ENCODE measurements at regions not wholly inside any gene's neighbourhood (a gene's known extent, or its start where the extent isn't known, plus 50 kb on each side); places are given as distances from the start of the nearest gene placed in this dataset.
"Not testable (repeated sequence)": the region's sequence is repeated elsewhere in the genome, so short reads cannot be mapped to it uniquely, and the experiment has no call there.

GRCh38 chr6:11307226-11307625, 74.8 kb upstream of the NEDD9 start:
- no peak overlapping the region for H3K27ac Mint-ChIP-seq
- H3K36me3 Mint-ChIP-seq = no peaks in the 10 kb centered on the region
- no peaks in the 10 kb centered on the region for H3K27me3 Mint-ChIP-seq (ENCODE audit: low read depth)
- ATAC-seq (no peak), DNase-seq (ENCODE audit: low spot score) (no peak)
- H3K9me3 Mint-ChIP-seq = peaks cover 7% of the 10 kb centered on the region
- TF ChIP-seq ZBTB43 (CRISPR knock-in tag; IDR thresholded peaks at IDR 0.05) (no peak), IRF2 (CRISPR knock-in tag; IDR thresholded peaks at IDR 0.05; ENCODE audit: borderline replicate concordance, low read depth) (no peak), E2F1 (CRISPR knock-in tag; IDR thresholded peaks at IDR 0.05) (no peak)
- ChIA-PET POLR2A (interaction anchor here (0.5 kb wide), 1 partner anchor 177 kb away, joined by 3 read pairs; no protein-coding TSS in a partner anchor), CTCF (no interaction called here)
- H3K4me3 Mint-ChIP-seq = no peak overlapping the region
- no peaks in the 10 kb centered on the region for H3K4me1 Mint-ChIP-seq

- Mint-ChIP-seq H3K27ac (no peak overlapping the region), H3K4me1 (no peaks in the 10 kb centered on the region; the same call in 1 of the 2 replicates), H3K27me3 (ENCODE audit: low read depth) (no peaks in the 10 kb centered on the region; the same call in 1 of the 2 replicates), H3K4me3 (no peak overlapping the region), H3K9me3 (peaks cover 21% of the 10 kb centered on the region), H3K36me3 (peaks cover 8% of the 10 kb centered on the region)
- ChIA-PET CTCF (no interaction called here), POLR2A (no interaction called here)
- no peak for TF ChIP-seq ZNF423 (CRISPR knock-in tag; IDR thresholded peaks at IDR 0.05)
- TF ChIP-seq USF1 (CRISPR knock-in tag; IDR thresholded peaks at IDR 0.05) = no peak
- TF ChIP-seq CBFB (CRISPR knock-in tag; IDR thresholded peaks at IDR 0.05; ENCODE audit: low read depth) = no peak
- no peak for TF ChIP-seq ZNF121 (CRISPR knock-in tag; IDR thresholded peaks at IDR 0.05)
- no peak for TF ChIP-seq JUN (CRISPR knock-in tag; IDR thresholded peaks at IDR 0.05)
- TF ChIP-seq HMGA2 (CRISPR knock-in tag; IDR thresholded peaks at IDR 0.05) = no peak
- TF ChIP-seq GABPB1 (CRISPR knock-in tag; IDR thresholded peaks at IDR 0.05) = no peak
- TF ChIP-seq ZNF416 (CRISPR knock-in tag; IDR thresholded peaks at IDR 0.05) = no peak
- TF ChIP-seq ZNF671 (CRISPR knock-in tag; IDR thresholded peaks at IDR 0.05) = no peak
- no peak for TF ChIP-seq ZNF232 (CRISPR knock-in tag; IDR thresholded peaks at IDR 0.05)
- ATAC-seq (no peak), DNase-seq (ENCODE audit: low spot score) (no peak)
Measured at GRCh38 chr6:11304946-11305345, 72.5 kb upstream of the NEDD9 start.

GRCh38 chr6:11299876-11300428, 67.5 kb upstream of the NEDD9 start:
- H3K27me3 Mint-ChIP-seq (ENCODE audit: low read depth); DNase-seq (ENCODE audit: low spot score); POLR2A ChIA-PET; H3K4me3 Mint-ChIP-seq; H3K27ac Mint-ChIP-seq; ATAC-seq: not testable (repeated sequence)
- Mint-ChIP-seq H3K36me3 (peaks cover 20% of the 10 kb centered on the region), H3K9me3 (peaks cover 37% of the 10 kb centered on the region), H3K4me1 (peaks cover 13% of the 10 kb centered on the region)
- CTCF ChIA-PET = interaction anchor here (1.2 kb wide), 1 partner anchor 10 kb away, joined by 3 read pairs; no protein-coding TSS in a partner anchor

GRCh38 chr6:11299421-11299784, 66.9 kb upstream of the NEDD9 start:
- H3K4me1 Mint-ChIP-seq = peaks cover 13% of the 10 kb centered on the region
- H3K4me3 Mint-ChIP-seq; POLR2A ChIA-PET; DNase-seq (ENCODE audit: low spot score); ATAC-seq; H3K27ac Mint-ChIP-seq; H3K27me3 Mint-ChIP-seq (ENCODE audit: low read depth): not testable (repeated sequence)
- H3K9me3 Mint-ChIP-seq = peaks cover 36% of the 10 kb centered on the region
- CTCF ChIA-PET = interaction anchor here (0.9 to 1.2 kb wide), 2 partner anchors 11 to 67 kb away, joined by 3 read pairs; partner anchors contain the start of gene NEDD9
- peaks cover 20% of the 10 kb centered on the region for H3K36me3 Mint-ChIP-seq

Measured in WTC11 (cell line).